Ishikawa (cell line): ENCODE measurements at regions not wholly inside any gene's neighbourhood (a gene's known extent, or its start where the extent isn't known, plus 50 kb on each side); places are given as distances from the start of the nearest gene placed in this dataset.

Experiments used
- MAX ChIP-seq: IDR thresholded peaks from 2 replicates; pipeline ENCODE4 v1.6.1; 2012
- RAD21 ChIP-seq: IDR thresholded peaks from 2 replicates; pipeline ENCODE4 v1.6.1; 2012; ENCODE audit warnings: low read depth
- TEAD4 ChIP-seq: IDR thresholded peaks from 2 replicates; pipeline ENCODE4 v1.6.1; 2012

GRCh38 chr2:180319586-180320405 is 312.7 kb upstream of the CWC22 start:
- TF ChIP-seq RAD21 (no peak), TEAD4 (no peak), MAX (no peak)
